Skeletal muscle tissue (tissue), 3 donors: ENCODE measurements at regions not wholly inside any gene's neighbourhood (a gene's known extent, or its start where the extent isn't known, plus 50 kb on each side); places are given as distances from the start of the nearest gene placed in this dataset.

Experiments used
- H3K27ac ChIP-seq: one replicate; pipeline ENCODE4 v1.7.0; 2013; ENCODE audit warnings: mild to moderate bottlenecking, low read depth, low read length, inconsistent platforms
- H3K27me3 ChIP-seq, 3 donors: one replicate each; pipeline ENCODE4 v1.7.0; 2013; ENCODE audit warnings: low read length in 3 of 3; ENCODE audit not compliant: control insufficient read depth in 3 of 3, insufficient read depth in 3 of 3
- H3K36me3 ChIP-seq, 3 donors: one replicate each; pipeline ENCODE4 v1.7.0; 2013; ENCODE audit warnings: low read length in 3 of 3; ENCODE audit not compliant: control insufficient read depth in 3 of 3, insufficient read depth in 3 of 3
- H3K4me1 ChIP-seq, 3 donors: one replicate each; pipeline ENCODE4 v1.7.0; 2013; ENCODE audit warnings: low read length in 3 of 3, mild to moderate bottlenecking in 3 of 3; ENCODE audit not compliant: control insufficient read depth in 3 of 3, insufficient read depth in 3 of 3
- H3K4me3 ChIP-seq, 3 donors: one replicate each; pipeline ENCODE4 v1.7.0; 2013; ENCODE audit warnings: low read length in 3 of 3
- H3K9ac ChIP-seq, 3 donors: one replicate each; pipeline ENCODE4 v1.7.0; 2013; ENCODE audit warnings: low read length in 3 of 3, mild to moderate bottlenecking in 3 of 3, moderate library complexity in 2 of 3, low read depth in 1 of 3
- H3K9me3 ChIP-seq, 3 donors: one replicate each; pipeline ENCODE4 v1.7.0; 2013; ENCODE audit warnings: low read length in 3 of 3; ENCODE audit not compliant: control insufficient read depth in 3 of 3
- donor health status: Osteomylitis.

DNA sequence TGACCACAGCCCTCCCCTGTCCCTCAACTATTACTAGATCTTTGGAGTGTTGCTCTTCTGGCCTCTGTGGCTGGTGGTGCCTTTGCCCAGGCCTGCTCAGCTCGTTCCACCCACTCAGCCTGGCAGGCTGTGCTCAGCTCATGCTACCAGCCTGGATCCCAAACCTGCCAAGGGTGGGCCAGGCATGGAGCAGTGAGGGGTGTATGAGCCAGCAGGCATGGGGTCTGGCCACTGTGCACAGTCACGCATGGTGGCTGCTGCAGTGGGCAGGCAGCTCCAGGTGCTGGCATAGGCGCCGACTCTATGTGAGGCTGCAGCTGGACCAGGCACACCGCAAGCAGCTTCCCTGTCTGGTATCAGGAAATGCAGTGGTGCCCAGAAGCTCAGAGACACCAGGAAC, 449.9 kb downstream of the MATN1 start:
- no peak overlapping the region for H3K4me3 ChIP-seq
- H3K9ac ChIP-seq = no peak overlapping the region
- peaks cover 0 to 26% (median 13%) of the 10 kb centered on the region in 3 donors for H3K27me3 ChIP-seq
- no peaks in the 10 kb centered on the region for H3K36me3 ChIP-seq
- no peak overlapping the region for H3K27ac ChIP-seq
- no peaks in the 10 kb centered on the region for H3K4me1 ChIP-seq
- H3K9me3 ChIP-seq = no peaks in the 10 kb centered on the region

DNA sequence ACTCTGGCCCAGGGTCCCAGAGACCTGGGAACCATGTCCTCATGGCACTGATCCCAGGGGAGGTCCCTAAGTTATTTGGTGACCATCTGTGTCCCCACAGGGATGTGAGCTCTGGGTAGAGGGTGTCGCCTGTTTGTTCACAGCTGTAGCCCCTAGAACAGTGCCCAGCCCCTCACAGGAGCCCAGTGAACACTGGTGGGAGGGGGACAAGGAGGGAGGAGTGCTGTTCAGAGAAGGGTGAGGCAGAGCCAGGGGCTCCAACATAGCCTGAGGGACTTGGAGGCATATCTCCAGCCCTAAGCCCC, 450.4 kb downstream of the MATN1 start:
- H3K36me3 ChIP-seq = no peaks in the 10 kb centered on the region
- H3K4me3 ChIP-seq = no peak overlapping the region
- H3K9ac ChIP-seq = no peak overlapping the region
- no peaks in the 10 kb centered on the region for H3K4me1 ChIP-seq
- no peaks in the 10 kb centered on the region for H3K9me3 ChIP-seq
- peaks cover 0 to 26% (median 13%) of the 10 kb centered on the region in 3 donors for H3K27me3 ChIP-seq
- H3K27ac ChIP-seq = no peak overlapping the region

DNA sequence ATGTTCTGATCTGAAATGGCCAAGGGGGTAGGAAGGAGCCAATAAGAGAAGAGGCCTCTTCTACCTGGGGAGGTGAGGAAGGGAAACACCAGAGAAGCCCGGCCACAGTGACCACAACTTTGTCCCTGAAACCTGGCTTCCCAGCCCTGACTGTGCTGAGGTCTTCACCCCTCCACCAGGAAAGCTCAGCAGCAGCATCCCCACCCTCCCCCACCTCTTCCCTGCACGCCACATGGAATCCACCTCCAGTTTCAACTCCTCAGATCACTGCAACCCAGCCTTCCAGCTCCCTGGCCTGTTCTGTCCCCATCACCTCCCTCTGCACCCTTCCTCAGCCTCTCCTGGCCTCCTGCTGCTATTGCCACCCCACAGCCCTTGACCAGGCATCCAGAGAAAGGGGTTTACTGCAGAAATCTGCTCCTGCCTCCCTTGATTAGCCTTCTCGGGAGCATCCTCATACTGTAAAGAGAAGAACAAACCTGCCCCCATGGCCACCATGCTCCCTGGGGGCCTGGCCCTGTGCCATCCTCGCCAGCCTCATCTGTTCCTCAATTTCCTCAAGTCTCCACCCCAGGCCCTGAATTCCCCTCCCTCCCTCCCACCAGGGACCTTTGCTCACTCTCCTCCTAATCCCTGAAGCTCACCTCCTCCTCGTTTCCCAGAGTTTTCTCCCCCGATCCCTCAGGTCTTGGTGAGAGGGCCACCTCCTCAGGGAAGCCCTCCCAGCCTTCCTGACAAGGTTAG, 450.9 kb downstream of the MATN1 start:
- Histone ChIP-seq H3K4me3 (no peak overlapping the region), H3K9me3 (no peaks in the 10 kb centered on the region), H3K9ac (no peak overlapping the region), H3K27me3 (peaks cover 0 to 26% (median 9%) of the 10 kb centered on the region in 3 donors), H3K4me1 (no peaks in the 10 kb centered on the region), H3K27ac (no peak overlapping the region), H3K36me3 (no peaks in the 10 kb centered on the region)

DNA sequence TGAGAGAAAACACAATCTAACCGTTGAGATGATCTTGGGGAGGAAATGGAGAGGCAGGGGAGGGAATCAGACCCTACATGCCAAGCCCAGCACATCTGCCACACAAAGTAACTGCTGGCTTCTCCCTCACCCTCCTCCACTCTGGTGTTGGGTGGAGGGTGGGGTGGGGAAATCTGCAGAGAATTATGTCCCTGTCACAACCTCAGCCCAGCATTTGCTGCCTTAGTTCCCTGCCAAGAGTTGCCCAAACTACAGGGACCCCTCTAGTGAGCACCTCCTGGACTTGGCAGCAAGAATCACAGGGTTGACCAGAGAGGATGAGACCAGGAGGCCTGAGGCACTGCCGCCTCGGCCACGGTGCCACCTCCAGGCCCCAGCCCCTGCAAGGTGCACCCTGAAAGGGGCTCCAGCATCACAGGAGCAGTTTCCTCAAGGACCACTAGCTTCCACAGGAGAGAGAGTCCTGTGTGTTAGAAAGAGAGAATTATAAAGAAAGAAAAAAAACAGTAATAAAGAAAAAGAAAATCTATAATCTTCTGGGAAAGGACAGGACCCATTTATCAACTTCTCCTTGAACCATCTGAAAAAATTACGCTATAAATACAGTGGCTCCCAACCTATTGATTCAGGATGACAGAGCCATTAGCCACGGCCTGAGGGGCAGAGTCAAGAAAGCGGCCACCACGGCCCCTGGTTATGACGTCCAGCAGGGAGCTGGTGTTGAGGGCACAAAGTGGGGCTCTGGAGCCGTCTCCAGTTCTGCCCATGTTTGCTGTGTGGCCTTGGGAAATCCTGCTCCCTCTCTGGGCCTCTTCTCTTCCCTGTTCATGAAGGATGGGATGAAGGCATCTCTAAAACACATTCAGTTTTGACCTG, 451.7 kb downstream of the MATN1 start:
- no peak overlapping the region for H3K9ac ChIP-seq

DNA sequence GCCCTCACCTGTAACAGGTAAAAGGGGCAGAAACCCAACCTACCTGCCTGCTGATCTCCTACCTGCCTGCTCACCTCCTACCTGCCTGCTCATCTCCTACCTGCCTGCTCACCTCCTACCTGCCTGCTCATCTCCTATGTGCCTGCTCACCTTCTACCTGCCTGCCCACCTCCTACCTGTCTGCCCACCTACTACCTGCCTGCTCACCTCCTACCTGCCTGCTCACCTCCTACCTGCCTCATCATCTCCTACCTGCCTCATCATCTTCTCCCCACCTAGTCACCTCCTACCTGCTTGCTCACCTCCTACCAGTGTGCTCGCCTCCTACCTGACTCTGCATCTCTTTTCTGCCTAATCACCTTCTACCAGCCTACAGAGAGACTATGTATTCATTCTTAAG, 452.9 kb downstream of the MATN1 start:
- no peak overlapping the region for H3K4me3 ChIP-seq
- no peak overlapping the region for H3K27ac ChIP-seq
- peaks cover 0 to 26% (median 7%) of the 10 kb centered on the region in 3 donors for H3K27me3 ChIP-seq
- H3K36me3 ChIP-seq = no peaks in the 10 kb centered on the region
- H3K4me1 ChIP-seq = no peaks in the 10 kb centered on the region
- no peaks in the 10 kb centered on the region for H3K9me3 ChIP-seq
- H3K9ac ChIP-seq = no peak overlapping the region

More for the DNA sequence above, 451.7 kb downstream of the MATN1 start:
- Histone ChIP-seq H3K4me3 (no peak overlapping the region), H3K27me3 (peaks cover 0 to 26% (median 9%) of the 10 kb centered on the region in 3 donors), H3K4me1 (no peaks in the 10 kb centered on the region), H3K27ac (no peak overlapping the region), H3K36me3 (no peaks in the 10 kb centered on the region), H3K9me3 (no peaks in the 10 kb centered on the region)

DNA sequence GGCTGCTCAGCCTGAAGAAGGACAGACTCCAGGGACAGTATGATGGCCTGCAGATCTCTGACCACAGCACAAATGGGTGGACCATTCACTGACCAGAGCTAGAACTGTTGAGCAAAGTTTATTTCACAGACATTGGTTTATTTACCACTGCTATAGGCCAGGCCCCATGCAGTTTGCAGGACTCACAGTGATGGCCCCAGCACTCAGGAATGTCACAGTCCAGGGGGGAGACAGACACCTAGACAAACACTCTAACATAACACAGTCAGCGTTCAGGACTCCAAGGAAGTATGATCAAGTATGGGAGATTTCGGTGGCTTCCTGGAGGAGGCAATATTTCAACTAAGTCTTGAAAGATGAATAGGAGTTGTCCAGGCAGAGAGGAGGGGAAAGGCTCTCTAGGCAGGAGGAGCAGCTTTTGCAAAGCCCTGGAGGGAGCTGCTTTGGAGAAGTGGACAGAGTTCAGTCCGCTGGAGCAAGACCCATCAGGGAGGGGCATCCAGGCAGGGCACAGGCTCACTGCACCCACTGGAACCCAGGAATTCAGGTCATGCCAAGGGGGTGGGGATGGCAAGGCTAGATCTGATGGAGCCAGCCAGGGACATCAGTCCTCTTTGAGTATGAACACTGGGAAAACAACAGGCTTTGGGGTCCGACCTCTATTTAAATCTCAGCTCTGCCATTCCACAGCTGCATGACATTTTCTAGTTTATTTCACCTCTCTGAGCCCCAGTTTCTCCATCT, 454.3 kb downstream of the MATN1 start:
- Histone ChIP-seq H3K27me3 (peaks cover 0 to 19% (median 6%) of the 10 kb centered on the region in 3 donors), H3K9ac (no peak overlapping the region), H3K36me3 (no peaks in the 10 kb centered on the region), H3K27ac (no peak overlapping the region), H3K4me1 (no peaks in the 10 kb centered on the region), H3K9me3 (no peaks in the 10 kb centered on the region), H3K4me3 (no peak overlapping the region)

DNA sequence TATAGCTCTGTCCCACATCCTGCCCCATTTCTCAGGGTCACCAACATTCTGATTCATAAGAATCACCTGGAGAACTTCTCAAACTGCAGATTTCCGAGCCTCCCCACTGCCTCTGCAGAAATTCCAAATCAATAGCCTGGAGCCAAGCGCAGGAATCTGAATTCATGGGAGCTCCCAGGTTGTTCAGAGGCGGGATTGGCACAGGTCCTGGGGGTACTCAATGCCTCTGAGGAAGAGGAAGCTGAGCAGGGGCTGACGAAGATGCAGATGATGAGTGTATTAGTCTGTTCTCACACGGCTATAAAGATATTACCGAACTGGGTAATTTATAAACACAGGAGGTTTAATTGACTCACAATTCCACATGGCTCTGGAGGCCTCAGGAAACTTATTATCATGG, 455.5 kb downstream of the MATN1 start:
- Histone ChIP-seq H3K27ac (no peak overlapping the region), H3K27me3 (peaks cover 0 to 15% (median 6%) of the 10 kb centered on the region in 3 donors), H3K36me3 (no peaks in the 10 kb centered on the region), H3K4me3 (no peak overlapping the region), H3K9me3 (no peaks in the 10 kb centered on the region), H3K4me1 (no peaks in the 10 kb centered on the region), H3K9ac (no peak overlapping the region)

DNA sequence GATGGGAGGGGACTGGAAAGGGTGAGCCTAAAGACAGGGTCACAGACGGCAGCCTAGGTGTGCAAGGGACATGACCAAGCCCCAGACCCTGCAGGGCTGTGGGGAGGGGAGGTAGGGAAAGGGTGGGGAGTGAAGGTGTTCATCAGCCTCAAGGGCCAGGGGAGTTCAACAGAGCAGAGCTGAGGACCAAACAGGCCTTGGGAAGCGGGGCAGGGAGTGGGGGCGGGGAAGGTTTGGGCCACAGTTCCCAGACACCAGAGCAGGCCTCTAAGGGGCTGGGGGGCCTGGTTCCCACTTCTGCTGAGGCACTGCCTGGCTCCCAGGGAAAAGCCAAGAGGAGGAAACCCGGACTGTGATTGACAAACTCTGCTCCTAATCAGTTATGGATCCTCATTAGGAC, 456.3 kb downstream of the MATN1 start:
- H3K4me3 ChIP-seq = no peak overlapping the region
- H3K9me3 ChIP-seq = no peaks in the 10 kb centered on the region
- H3K27ac ChIP-seq = no peak overlapping the region
- peaks cover 2 to 12% (median 3%) of the 10 kb centered on the region in 3 donors for H3K27me3 ChIP-seq
- no peak overlapping the region for H3K9ac ChIP-seq
- H3K36me3 ChIP-seq = no peaks in the 10 kb centered on the region
- H3K4me1 ChIP-seq = no peaks in the 10 kb centered on the region

DNA sequence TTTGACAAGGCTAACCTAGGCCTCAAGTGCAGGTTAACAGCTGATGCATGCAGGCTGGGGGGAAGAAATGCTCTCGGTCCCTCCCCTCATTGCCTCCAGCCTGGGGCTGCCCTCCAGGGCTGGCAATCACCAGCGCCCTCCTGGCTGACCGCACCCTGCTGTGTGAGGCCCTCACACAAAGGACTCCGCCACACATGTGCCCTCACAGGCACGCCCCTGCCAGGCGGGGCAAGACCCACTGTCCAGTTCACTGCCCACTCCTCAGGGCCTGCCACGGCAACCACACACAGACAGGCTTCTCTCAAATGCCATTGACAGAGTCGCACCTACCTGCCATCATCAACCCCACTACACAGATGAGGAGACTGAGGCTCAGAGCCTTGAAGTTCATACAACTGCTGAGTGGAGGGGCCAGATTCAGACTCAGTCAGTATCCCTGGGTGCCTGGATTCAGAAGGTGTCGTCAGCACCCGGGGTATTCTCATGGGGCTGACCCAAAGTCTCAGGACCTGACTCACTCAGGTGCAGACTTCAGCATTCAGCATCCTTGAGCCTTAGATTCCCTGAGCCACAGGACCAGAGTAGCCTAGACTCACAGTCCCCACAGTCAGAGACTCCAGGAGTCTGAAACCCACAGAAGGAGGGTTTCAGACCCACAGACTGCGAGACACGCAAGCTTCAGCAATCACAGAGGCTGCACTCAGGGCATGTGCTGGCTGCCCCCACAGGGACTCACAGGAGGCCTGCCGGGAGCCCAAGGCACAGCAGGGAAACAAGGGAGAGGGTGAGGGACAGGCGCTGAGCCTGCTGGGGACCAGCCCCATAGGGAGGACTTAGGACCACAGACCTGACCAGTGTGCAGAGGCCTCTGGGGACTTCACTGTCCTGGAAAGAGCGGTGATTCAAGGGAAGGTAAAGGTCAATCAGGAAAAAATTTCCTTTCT, 458.0 kb downstream of the MATN1 start:
- no peak overlapping the region for H3K4me3 ChIP-seq
- no peak overlapping the region for H3K27ac ChIP-seq
- no peaks in the 10 kb centered on the region for H3K9me3 ChIP-seq
- H3K9ac ChIP-seq = no peak overlapping the region
- H3K27me3 ChIP-seq = peaks cover 2 to 9% (median 3%) of the 10 kb centered on the region in 3 donors
- no peaks in the 10 kb centered on the region for H3K36me3 ChIP-seq
- H3K4me1 ChIP-seq = no peaks in the 10 kb centered on the region
